Left forelimb (tissue), 1 donor: ENCODE measurements at regions not wholly inside any gene's neighbourhood (a gene's known extent, or its start where the extent isn't known, plus 50 kb on each side); places are given as distances from the start of the nearest gene placed in this dataset.
"Not testable (repeated sequence)": the region's sequence is repeated elsewhere in the genome, so short reads cannot be mapped to it uniquely, and the experiment has no call there.

ENCODE experiments used
- DNase-seq: peaks from one replicate; pipeline ENCODE4 v3.0.0-alpha.2; 2018; ENCODE audit warnings: low spot score

- DNase-seq = no peak
These were observed 665.7 kb upstream of the SLC35B3 start for GRCh38 chr6:9100869-9101580.

- DNase-seq = no peak
These were observed 660.4 kb upstream of the SLC35B3 start for GRCh38 chr6:9095729-9096128.

- DNase-seq = no peak
These were observed 659.8 kb upstream of the SLC35B3 start for GRCh38 chr6:9095137-9095536.

- DNase-seq = no peak
These were observed 654.4 kb upstream of the SLC35B3 start for GRCh38 chr6:9089724-9090123.

- no peak for DNase-seq
These were observed 652.1 kb upstream of the SLC35B3 start for GRCh38 chr6:9087470-9087869.

GRCh38 chr6:9086331-9086730 is 651.0 kb upstream of the SLC35B3 start:
- no peak for DNase-seq

- no peak for DNase-seq
These were observed 650.3 kb upstream of the SLC35B3 start for GRCh38 chr6:9085709-9086070.

GRCh38 chr6:9085054-9085708 is 649.8 kb upstream of the SLC35B3 start:
- no peak for DNase-seq

GRCh38 chr6:9083108-9083507 is 647.8 kb upstream of the SLC35B3 start:
- no peak for DNase-seq

GRCh38 chr6:9066726-9067125 is 631.4 kb upstream of the SLC35B3 start:
- no peak for DNase-seq

- DNase-seq = no peak
These were observed 628.8 kb upstream of the SLC35B3 start for GRCh38 chr6:9064156-9064555.

GRCh38 chr6:9062596-9062995 is 627.3 kb upstream of the SLC35B3 start:
- DNase-seq = no peak

GRCh38 chr6:9057937-9058336 is 622.6 kb upstream of the SLC35B3 start:
- DNase-seq = no peak

- no peak for DNase-seq
These were observed 621.2 kb upstream of the SLC35B3 start for GRCh38 chr6:9056556-9056955.

- DNase-seq = no peak
These were observed 609.1 kb upstream of the SLC35B3 start for GRCh38 chr6:9044426-9044825.

- no peak for DNase-seq
These were observed 605.4 kb upstream of the SLC35B3 start for GRCh38 chr6:9040718-9041117.

- no peak for DNase-seq
These were observed 603.9 kb upstream of the SLC35B3 start for GRCh38 chr6:9039258-9039657.

GRCh38 chr6:9028086-9028485 is 592.7 kb upstream of the SLC35B3 start:
- no peak for DNase-seq

- DNase-seq = no peak
These were observed 590.5 kb upstream of the SLC35B3 start for GRCh38 chr6:9025796-9026394.

- DNase-seq = no peak
These were observed 589.9 kb upstream of the SLC35B3 start for GRCh38 chr6:9025228-9025627.

GRCh38 chr6:9024246-9024645 is 588.9 kb upstream of the SLC35B3 start:
- DNase-seq = not testable (repeated sequence)

- no peak for DNase-seq
These were observed 584.7 kb upstream of the SLC35B3 start for GRCh38 chr6:9020001-9020400.

- no peak for DNase-seq
These were observed 574.6 kb upstream of the SLC35B3 start for GRCh38 chr6:9009931-9010330.

- no peak for DNase-seq
These were observed 571.7 kb upstream of the SLC35B3 start for GRCh38 chr6:9007027-9007426.
